GM12878 (cell line): ENCODE measurements at regions not wholly inside any gene's neighbourhood (a gene's known extent, or its start where the extent isn't known, plus 50 kb on each side); places are given as distances from the start of the nearest gene placed in this dataset.

Experiments
- ATAC-seq: fragments of 200-7000 bp; cut with Tn5 transposase; 3 replicates; pipeline ENCODE4 v1.9.1; 2020; ENCODE audit warnings: mild to moderate bottlenecking, moderate library complexity
- BruUV-seq: library from RNA; stranded (reverse); fragments of 400-500 nt; replicated peaks from 2 replicates; lab custom pipeline; 2021; lab: Mats Ljungman, UMichigan
- CTCF ChIA-PET: fragments of 300-600 bp; sonication (Branson Sonifier 250); formaldehyde crosslinking; extraction: SDS; loops from one replicate; lab custom pipeline; 2021; ENCODE audit warnings: inconsistent platforms; lab: Yijun Ruan, JAX
- POLR2A ChIA-PET: fragments of 350-600 bp; formaldehyde crosslinking; extraction: SDS; loops from one replicate; lab custom pipeline; 2021; ENCODE audit warnings: inconsistent platforms; lab: Charles Lee
- RAD21 ChIA-PET: fragments of 300-600 bp; sonication (Branson Sonifier 250); formaldehyde crosslinking; loops from one replicate; lab custom pipeline; 2023; ENCODE audit warnings: antibody characterized with exemption; ENCODE audit not compliant: unreplicated experiment; lab: Charles Lee
- SMC1A ChIA-PET: fragments of 300-600 bp; sonication (Branson Sonifier 250); formaldehyde crosslinking; loops from one replicate; lab custom pipeline; 2023; ENCODE audit not compliant: unreplicated experiment, uncharacterized antibody; lab: Charles Lee
- DNase-seq: peaks from one replicate; pipeline ENCODE4 v3.0.0-alpha.2; 2011; ENCODE audit warnings: low read depth, low spot score
- FAIRE-seq: peaks from 3 replicates; lab custom pipeline; 2011; peaks lifted over from hg19 to GRCh38; lab: Jason Lieb, UNC
- H2AFZ ChIP-seq: 2 replicates; pipeline ENCODE4 v1.6.0; 2011; ENCODE audit warnings: low read depth, low read length, control low read depth; ENCODE audit not compliant: control insufficient read depth
- H3K27ac ChIP-seq: 2 replicates; pipeline ENCODE4 v1.5.1; 2011; ENCODE audit warnings: control low read depth; ENCODE audit not compliant: control insufficient read depth, insufficient read depth
- H3K27me3 ChIP-seq, 2 experiments: replicated peaks in 1 of 2; 2 replicates each; pipeline versions ENCODE4 v1.6.0 to v1.6.1; 2011; ENCODE audit warnings: low read length in 1 of 2; ENCODE audit not compliant: control insufficient read depth in 2 of 2, insufficient read depth in 2 of 2
- H3K36me3 ChIP-seq, 2 experiments: 2 replicates each; pipeline ENCODE4 v1.5.1; 2011; ENCODE audit warnings: low read length in 1 of 2; ENCODE audit not compliant: control insufficient read depth in 2 of 2, insufficient read depth in 2 of 2
- H3K4me1 ChIP-seq: 2 replicates; pipeline ENCODE4 v1.6.1; 2011; ENCODE audit warnings: mild to moderate bottlenecking, low read length, moderate library complexity, mixed read lengths; ENCODE audit not compliant: control insufficient read depth, insufficient read depth
- H3K4me2 ChIP-seq: 2 replicates; pipeline ENCODE4 v1.6.0; 2011; ENCODE audit warnings: control low read depth; ENCODE audit not compliant: control insufficient read depth, insufficient read depth
- H3K4me3 ChIP-seq: fragments of 200-600 bp; sonication (generic); 2 replicates; pipeline ENCODE4 v1.5.1; 2016
- H3K79me2 ChIP-seq: 2 replicates; pipeline ENCODE4 v1.6.0; 2011; ENCODE audit warnings: low read length; ENCODE audit not compliant: control insufficient read depth, insufficient read depth
- H3K9ac ChIP-seq: 2 replicates; pipeline ENCODE4 v1.8.0; 2011; ENCODE audit warnings: low read length, control low read depth, mixed read lengths; ENCODE audit not compliant: control insufficient read depth, insufficient read depth
- H3K9me3 ChIP-seq: replicated peaks from 3 replicates; pipeline ENCODE4 v1.5.1; 2011; ENCODE audit warnings: mild to moderate bottlenecking, low read length; ENCODE audit not compliant: control insufficient read depth, insufficient read depth
- H4K20me1 ChIP-seq: 2 replicates; pipeline ENCODE4 v1.6.0; 2011; ENCODE audit not compliant: control insufficient read depth, insufficient read depth
- CHD2 ChIP-seq: IDR thresholded peaks from 2 replicates; pipeline ENCODE4 v1.6.1; 2011; ENCODE audit warnings: low read depth, low read length, improper control_type of control experiment, borderline replicate concordance
- PBX3 ChIP-seq: IDR thresholded peaks from 2 replicates; pipeline ENCODE4 v1.6.1; 2011; ENCODE audit warnings: mild to moderate bottlenecking, low read depth, low read length, moderate library complexity; ENCODE audit not compliant: insufficient replicate concordance
- USF1 ChIP-seq: IDR thresholded peaks from 2 replicates; pipeline ENCODE4 v1.6.1; 2011; ENCODE audit warnings: borderline replicate concordance, low read depth, mild to moderate bottlenecking, moderate library complexity, mixed read lengths, low read length; ENCODE audit not compliant: insufficient read depth; ENCODE audit errors: extremely low read length
- ZNF274 ChIP-seq: IDR thresholded peaks from one replicate; pipeline ENCODE4 v1.8.0; 2011; ENCODE audit not compliant: insufficient read length, insufficient read depth
- WGBS: methylation state at CpG from one replicate; pipeline ENCODE4 v1.1.6; 2016; ENCODE audit warnings: low lambda C conversion rate; ENCODE audit not compliant: insufficient replicate concordance, insufficient coverage; ENCODE audit errors: missing lambda C conversion rate; 5-methylcytosine and 5-hydroxymethylcytosine counted together
- in situ Hi-C: fragments of 300-500 bp; cut with MboI; formaldehyde crosslinking; loops from 9 replicates; pipeline ENCODE4 v1.14.3; 2018; ENCODE audit warnings: mixed read lengths
- intact Hi-C: fragments of 100-400 bp; cut with micrococcal nuclease; formaldehyde crosslinking; loops from one replicate; pipeline ENCODE4 v1.14.2; 2022; ENCODE audit not compliant: unreplicated experiment
- TF ChIP-seq, protein P1 (sequence below): fragments of 150-350 bp; IDR thresholded peaks from 2 replicates; pipeline ENCODE4 v1.6.1; 2014; ENCODE audit warnings: mild to moderate bottlenecking, low read depth, low read length

DNA sequence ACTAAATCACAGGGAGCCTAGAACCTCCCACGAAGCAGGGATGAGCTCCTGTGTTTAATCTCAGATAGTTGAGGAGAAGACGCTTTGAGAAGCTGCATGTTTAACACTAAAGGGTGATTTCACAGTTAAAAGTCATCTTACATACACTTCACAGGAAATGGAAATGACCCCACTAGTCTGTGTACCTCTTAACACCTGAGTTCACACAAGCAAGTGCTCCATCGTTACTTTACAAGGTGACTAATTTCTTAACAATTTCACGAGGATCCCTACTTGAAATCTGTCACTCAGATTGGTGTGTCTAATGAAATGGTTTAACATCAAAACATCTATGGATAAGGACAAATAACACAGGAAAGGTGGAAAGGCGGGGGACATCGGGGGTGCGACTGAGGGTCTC lies 93.8 kb upstream of the RPS6KA2 start:
- Histone ChIP-seq H3K9ac (no peak overlapping the region), H4K20me1 (no peaks in the 10 kb centered on the region), H2AFZ (no peak overlapping the region), H3K4me2 (no peak overlapping the region), H3K9me3 (no peaks in the 10 kb centered on the region), H3K27ac (no peak overlapping the region), H3K4me1 (no peaks in the 10 kb centered on the region), H3K4me3 (no peak overlapping the region), H3K36me3 (no peaks in the 10 kb centered on the region), H3K27me3 (no peaks in the 10 kb centered on the region; a peak in 1 of 4 replicates), H3K79me2 (no peaks in the 10 kb centered on the region)
- intact Hi-C loops: no loop called here
- no peak for FAIRE-seq
- ChIA-PET POLR2A (no interaction called here), RAD21 (no interaction called here), CTCF (no interaction called here), SMC1A (no interaction called here)
- in situ Hi-C loops: no loop called here
- no peak for ATAC-seq
- DNase-seq: no peak
- BruUV-seq: no TSS peak
- WGBS: 17% methylated on average over 7 of the region's 7 CpGs
- no peak for TF ChIP-seq CHD2
- no peak for TF ChIP-seq PBX3
- no peak for TF ChIP-seq ZNF274
- TF ChIP-seq, protein P1, sequence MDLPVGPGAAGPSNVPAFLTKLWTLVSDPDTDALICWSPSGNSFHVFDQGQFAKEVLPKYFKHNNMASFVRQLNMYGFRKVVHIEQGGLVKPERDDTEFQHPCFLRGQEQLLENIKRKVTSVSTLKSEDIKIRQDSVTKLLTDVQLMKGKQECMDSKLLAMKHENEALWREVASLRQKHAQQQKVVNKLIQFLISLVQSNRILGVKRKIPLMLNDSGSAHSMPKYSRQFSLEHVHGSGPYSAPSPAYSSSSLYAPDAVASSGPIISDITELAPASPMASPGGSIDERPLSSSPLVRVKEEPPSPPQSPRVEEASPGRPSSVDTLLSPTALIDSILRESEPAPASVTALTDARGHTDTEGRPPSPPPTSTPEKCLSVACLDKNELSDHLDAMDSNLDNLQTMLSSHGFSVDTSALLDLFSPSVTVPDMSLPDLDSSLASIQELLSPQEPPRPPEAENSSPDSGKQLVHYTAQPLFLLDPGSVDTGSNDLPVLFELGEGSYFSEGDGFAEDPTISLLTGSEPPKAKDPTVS: no peak
- TF ChIP-seq USF1: no peak
